ENCODE measurements at regions not wholly inside any gene's neighbourhood (a gene's known extent, or its start where the extent isn't known, plus 50 kb on each side); places are given as distances from the start of the nearest gene placed in this dataset.

DNA sequence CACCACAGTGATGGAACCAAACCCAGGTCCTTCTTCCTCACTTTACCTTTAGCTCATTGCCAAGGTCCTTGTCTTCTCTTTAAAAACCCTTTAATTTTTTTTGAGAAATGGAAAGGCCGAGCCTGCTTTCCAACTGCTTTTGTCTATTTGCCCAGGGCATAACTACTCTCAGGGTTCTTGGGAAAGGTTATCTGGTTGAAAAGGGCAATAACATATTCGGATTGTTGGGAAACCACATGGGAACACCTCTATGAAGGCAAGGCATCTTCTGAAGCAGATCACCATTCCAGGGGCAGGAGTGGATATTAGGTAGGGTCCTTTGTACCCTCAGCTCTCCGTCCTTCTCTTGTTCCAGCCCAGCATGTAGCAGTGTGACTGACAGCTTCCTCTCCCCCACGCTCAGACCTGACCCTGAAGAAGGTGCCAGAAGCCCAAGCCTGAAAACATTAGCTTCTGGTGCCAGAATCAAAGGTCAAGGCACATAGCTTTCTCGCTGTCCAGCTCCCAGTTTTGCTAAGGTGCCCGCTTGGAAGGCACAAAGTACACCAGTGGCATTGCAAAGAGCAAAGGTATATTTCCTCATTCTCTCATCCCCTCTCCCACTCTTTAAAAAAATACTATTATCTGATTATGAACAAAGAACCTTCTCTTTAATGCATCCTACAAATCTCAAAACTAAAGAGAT, 123.2 kb upstream of the LINC00305 start:
- TF ChIP-seq, protein P1, sequence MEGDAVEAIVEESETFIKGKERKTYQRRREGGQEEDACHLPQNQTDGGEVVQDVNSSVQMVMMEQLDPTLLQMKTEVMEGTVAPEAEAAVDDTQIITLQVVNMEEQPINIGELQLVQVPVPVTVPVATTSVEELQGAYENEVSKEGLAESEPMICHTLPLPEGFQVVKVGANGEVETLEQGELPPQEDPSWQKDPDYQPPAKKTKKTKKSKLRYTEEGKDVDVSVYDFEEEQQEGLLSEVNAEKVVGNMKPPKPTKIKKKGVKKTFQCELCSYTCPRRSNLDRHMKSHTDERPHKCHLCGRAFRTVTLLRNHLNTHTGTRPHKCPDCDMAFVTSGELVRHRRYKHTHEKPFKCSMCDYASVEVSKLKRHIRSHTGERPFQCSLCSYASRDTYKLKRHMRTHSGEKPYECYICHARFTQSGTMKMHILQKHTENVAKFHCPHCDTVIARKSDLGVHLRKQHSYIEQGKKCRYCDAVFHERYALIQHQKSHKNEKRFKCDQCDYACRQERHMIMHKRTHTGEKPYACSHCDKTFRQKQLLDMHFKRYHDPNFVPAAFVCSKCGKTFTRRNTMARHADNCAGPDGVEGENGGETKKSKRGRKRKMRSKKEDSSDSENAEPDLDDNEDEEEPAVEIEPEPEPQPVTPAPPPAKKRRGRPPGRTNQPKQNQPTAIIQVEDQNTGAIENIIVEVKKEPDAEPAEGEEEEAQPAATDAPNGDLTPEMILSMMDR (IDR thresholded peaks at IDR 0.05), result no peak
- TF ChIP-seq POLR2A (IDR thresholded peaks at IDR 0.05), result no peak
